GM19023 (cell line): ENCODE measurements at regions not wholly inside any gene's neighbourhood (a gene's known extent, or its start where the extent isn't known, plus 50 kb on each side); places are given as distances from the start of the nearest gene placed in this dataset.
"Not testable (repeated sequence)": the region's sequence is repeated elsewhere in the genome, so short reads cannot be mapped to it uniquely, and the experiment has no call there.

ENCODE experiments used
- ATAC-seq: cut with Tn5 transposase; IDR thresholded peaks from one replicate; pipeline ENCODE4 v1.9.1; 2021; ENCODE audit warnings: mild to moderate bottlenecking, moderate library complexity; ENCODE audit not compliant: unreplicated experiment

DNA sequence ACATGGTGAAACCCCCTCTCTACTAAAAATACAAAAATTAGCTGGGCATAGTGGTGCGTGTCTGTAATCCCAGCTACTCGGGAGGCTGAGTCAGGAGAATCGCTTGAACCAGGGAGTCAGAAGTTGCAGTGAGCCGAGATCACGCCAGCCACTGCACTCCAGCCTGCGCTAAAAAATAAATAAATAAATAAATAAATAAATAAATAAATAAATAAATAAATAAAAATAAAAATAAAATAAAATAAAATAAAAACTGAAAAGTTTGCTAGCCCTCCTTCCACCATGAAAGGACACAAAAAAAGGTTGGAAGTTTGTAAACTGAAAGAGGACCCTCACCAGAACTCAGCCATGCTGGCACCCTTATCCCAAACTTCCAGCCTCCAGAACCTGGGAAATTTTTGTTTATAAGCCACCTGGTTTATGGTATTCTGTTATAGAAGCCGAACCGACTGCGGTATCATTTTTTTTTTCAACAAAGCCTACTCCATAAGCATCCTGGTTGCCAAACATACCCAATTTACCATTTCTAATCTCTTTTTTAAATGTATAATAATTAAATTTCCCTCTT, 448.2 kb downstream of the SEMA3D start:
- ATAC-seq, result no peak

DNA sequence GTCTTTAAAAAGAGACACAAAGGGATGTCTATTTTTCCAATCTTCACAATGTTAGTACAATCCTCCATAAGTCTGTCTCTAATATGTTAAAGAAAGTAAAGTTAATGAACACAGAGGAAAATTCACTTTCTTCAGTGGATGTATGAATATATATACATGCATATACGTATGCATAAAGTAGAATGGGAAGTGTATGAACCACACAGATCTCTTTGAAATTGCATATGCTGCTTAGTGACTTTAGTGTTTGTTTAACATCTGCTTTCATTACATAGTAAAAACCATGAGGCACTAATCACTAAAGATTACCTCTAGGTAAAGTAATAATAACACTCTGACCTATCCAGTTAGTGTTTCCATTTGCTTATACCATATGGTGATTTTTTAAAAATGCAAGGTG, 451.2 kb downstream of the SEMA3D start:
- ATAC-seq, result no peak

DNA sequence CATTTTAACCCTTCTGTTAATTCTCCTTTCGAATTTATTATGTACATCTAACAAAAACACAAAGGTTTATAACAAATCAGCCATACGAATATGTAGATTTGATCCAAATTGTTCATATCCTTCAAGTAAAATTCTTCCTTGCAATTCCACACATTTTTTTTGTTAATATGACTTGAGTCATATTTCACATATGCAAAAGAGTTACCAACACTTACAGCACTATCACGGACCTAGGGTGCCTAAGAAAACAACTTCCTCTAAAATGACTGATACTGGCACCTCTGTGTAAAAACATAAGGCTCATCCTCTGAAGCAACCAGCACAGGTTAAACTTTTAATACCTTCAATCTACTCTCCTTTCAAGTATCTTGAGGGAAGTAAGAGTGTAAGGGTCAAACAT, 451.8 kb downstream of the SEMA3D start:
- ATAC-seq, result no peak

GRCh38 chr7:84733976-84734375, 452.9 kb downstream of the SEMA3D start:
- ATAC-seq, result not testable (repeated sequence)

- ATAC-seq, result not testable (repeated sequence)
Observed at GRCh38 chr7:84730864-84731263, 456.0 kb downstream of the SEMA3D start.

GRCh38 chr7:84729284-84729683, 457.6 kb downstream of the SEMA3D start:
- ATAC-seq, result no peak

DNA sequence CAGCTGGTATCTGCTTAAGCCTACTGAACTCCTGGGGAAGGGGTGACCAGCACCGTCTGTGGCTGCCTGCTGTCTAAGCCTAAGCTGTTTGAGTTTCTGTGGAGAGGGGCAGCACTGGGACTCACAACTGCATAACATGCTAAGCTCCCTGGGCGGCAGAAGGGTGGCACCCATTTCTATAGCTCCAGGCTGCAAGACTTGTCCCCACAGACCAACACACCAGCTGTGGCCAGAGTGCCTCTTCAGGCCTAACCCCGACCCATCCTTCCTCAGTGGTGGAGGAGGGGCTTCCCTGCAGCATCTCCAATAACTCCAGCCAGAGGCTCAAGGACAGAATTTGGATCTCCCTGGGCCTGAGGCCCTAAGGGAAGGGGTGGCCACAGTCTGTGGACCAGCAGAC, 464.1 kb downstream of the SEMA3D start:
- no peak for ATAC-seq

- ATAC-seq, result no peak
Observed at GRCh38 chr7:84722086-84722485, 464.8 kb downstream of the SEMA3D start.

GRCh38 chr7:84720456-84721097, 466.3 kb downstream of the SEMA3D start:
- ATAC-seq, result no peak

DNA sequence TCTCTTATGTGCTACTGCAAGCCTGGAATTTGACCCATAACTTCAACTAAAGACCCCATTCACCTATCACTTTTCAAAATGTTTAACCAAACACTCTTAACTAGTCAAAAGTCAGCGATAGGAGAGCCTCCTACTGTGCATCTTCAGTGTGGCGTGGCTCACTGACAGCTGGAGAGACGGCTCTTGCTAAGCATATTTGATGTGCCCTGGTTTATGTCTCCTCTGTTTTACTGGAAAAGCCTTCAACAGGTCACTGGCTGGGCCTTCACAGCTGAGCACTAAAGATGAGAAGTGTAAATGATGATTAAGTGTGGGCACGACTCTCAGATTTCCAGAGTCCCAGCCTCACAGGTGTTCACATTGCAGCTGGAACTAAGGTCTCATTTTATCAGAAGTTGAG, 472.1 kb downstream of the SEMA3D start:
- no peak for ATAC-seq

- ATAC-seq, result no peak
Observed at GRCh38 chr7:84712374-84713121, 474.3 kb downstream of the SEMA3D start.

DNA sequence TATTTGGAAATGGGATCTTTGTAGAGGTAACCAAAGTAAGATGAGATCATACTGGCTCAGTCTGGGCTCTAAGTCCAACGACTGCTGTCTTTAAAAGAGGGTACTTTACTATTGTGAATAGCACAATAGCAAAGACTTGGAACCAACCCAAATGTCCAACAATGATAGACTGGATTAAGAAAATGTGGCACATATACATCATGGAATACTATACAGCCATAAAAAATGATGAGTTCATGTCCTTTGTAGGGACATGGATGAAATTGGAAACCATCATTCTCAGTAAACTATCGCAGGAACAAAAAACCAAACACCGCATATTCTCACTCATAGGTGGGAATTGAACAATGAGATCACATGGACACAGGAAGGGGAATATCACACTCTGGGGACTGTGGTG, 476.3 kb downstream of the SEMA3D start:
- ATAC-seq, result not testable (repeated sequence)

- ATAC-seq, result no peak
Observed at GRCh38 chr7:84705706-84706105, 481.1 kb downstream of the SEMA3D start.

GRCh38 chr7:84705079-84705478, 481.8 kb downstream of the SEMA3D start:
- ATAC-seq, result no peak

DNA sequence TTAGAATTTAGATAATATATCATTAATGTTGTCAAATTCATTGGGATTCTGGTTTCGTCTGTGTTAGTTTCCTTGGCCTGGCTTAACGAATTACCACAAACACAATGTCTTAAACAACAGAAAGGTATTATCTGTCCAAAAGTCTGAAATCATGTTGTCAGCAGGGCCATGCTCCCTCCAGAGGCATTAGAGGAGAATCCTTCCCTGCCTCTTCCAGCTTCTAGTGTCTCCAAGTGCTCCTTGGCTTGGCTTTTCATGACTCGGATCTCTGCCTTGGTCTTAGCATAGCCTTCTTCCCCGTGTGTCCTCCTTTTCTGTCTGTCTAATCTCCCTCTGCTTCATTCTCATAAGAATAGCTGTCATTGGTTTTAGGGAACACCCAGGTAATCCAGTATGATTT, 482.5 kb downstream of the SEMA3D start:
- no peak for ATAC-seq

- no peak for ATAC-seq
Observed at GRCh38 chr7:84701524-84702306, 485.1 kb downstream of the SEMA3D start.

DNA sequence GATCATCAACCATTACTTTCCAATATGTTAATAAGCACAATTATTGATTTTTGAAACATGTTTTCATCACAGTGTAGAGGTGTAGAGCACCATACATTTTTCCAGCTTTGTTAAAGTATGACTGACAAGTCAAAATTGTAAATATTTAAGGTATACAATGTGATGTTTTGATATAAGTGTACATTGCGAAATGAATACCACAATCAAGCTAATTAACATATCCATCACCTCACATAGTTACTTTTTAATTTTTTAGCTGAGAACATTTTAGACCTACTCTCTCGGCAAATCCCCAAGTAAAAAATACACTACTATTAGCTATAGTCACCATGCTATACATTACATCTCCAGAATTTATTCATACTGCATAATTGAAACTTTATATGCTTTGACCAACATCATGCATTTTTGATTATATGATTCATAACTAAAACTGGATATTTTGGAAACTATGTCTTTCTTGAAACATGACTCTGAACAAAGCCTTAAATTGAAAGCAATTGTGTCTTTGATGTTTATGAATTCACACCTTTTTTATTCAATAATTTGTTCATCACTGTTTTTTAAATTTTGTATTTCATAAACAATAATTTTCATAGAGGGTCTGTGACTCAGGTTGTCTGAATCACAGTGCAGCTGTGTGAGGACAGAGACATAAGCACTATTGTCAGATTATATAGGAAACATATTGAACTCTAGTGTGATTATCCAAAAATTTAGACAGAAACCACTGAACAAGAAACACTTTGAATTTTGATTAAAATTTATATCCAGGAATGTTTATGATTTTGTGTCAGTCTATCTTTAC, 486.1 kb downstream of the SEMA3D start:
- ATAC-seq, result no peak

DNA sequence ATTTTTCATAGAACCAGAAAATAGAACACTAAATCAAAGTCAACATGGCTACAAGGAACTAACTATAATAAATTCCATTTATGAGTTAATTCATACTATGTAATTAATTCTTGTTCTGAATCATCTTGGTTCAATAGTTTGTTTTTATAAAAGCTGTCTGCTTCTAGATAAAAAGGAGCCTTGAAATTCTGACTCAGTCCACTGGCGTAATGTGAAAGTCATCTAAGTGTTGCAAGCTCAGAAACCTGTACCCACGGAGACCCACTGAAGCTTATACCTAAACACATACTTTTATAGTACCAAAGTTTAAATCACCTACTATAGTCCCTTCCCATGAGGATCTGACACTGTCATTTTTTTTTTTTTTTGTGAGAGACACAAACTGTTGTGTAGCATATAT, 489.4 kb downstream of the SEMA3D start:
- ATAC-seq, result no peak

DNA sequence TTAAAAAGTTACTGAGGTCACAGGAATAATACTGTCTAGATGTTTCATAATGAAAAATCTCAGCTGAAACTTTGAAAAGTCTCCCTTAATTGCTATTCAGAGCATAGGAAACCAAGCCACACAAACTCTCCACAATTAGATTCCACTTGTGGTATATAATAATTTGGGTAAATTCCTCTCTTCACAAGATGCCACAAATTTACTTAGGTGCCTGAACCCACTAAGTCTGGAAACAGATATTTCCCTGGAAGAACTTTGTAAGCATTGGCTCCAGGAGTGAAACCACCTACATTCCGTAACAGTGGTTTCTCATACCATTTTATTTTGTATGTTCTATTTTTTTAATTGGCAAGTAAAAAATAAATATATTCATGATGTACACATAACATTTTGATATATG, 493.4 kb downstream of the SEMA3D start:
- no peak for ATAC-seq

GRCh38 chr7:84688671-84689070, 494.1 kb upstream of the SEMA3A start:
- ATAC-seq, result no peak

DNA sequence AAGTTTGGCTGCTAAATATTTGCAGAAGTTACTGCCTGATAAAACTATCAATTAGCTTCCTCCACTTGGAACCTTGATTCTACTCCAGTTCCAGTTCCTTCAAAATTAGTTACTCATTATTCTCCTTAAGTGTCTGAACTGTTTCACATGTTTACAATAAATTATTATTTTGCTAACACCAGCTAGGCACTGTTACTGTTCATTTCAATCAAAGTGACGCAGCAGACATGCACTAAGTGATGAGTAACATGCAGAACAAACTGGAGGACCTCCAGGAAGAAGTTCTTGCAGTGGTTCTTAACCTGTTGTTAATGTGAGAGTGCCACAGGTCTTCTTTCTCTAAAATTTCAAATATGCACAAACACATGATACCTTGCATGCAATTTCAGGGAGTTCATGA, 491.8 kb upstream of the SEMA3A start:
- ATAC-seq, result no peak
